C4-2B (cell line): ENCODE measurements at regions not wholly inside any gene's neighbourhood (a gene's known extent, or its start where the extent isn't known, plus 50 kb on each side); places are given as distances from the start of the nearest gene placed in this dataset.
"Not testable (repeated sequence)": the region's sequence is repeated elsewhere in the genome, so short reads cannot be mapped to it uniquely, and the experiment has no call there.

Source experiments
- H3K27ac ChIP-seq: fragments of 450-650 bp; 2 replicates; pipeline ENCODE4 v1.5.1; 2017
- ZFX ChIP-seq: fragments of 450-650 bp; IDR thresholded peaks from 2 replicates; pipeline ENCODE4 v1.6.1; 2017
- TF ChIP-seq, protein P1 (sequence below): fragments of 450-650 bp; conservative IDR thresholded peaks from 2 replicates; pipeline ENCODE4 v1.5.1; 2017; ENCODE audit warnings: mild to moderate bottlenecking

- TF ChIP-seq ZFX: no peak
- TF ChIP-seq, protein P1, sequence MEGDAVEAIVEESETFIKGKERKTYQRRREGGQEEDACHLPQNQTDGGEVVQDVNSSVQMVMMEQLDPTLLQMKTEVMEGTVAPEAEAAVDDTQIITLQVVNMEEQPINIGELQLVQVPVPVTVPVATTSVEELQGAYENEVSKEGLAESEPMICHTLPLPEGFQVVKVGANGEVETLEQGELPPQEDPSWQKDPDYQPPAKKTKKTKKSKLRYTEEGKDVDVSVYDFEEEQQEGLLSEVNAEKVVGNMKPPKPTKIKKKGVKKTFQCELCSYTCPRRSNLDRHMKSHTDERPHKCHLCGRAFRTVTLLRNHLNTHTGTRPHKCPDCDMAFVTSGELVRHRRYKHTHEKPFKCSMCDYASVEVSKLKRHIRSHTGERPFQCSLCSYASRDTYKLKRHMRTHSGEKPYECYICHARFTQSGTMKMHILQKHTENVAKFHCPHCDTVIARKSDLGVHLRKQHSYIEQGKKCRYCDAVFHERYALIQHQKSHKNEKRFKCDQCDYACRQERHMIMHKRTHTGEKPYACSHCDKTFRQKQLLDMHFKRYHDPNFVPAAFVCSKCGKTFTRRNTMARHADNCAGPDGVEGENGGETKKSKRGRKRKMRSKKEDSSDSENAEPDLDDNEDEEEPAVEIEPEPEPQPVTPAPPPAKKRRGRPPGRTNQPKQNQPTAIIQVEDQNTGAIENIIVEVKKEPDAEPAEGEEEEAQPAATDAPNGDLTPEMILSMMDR: no peak
- H3K27ac ChIP-seq: no peak overlapping the region
Observed at GRCh38 chr6:121887724-121888123, 452.3 kb downstream of the GJA1 start.

DNA sequence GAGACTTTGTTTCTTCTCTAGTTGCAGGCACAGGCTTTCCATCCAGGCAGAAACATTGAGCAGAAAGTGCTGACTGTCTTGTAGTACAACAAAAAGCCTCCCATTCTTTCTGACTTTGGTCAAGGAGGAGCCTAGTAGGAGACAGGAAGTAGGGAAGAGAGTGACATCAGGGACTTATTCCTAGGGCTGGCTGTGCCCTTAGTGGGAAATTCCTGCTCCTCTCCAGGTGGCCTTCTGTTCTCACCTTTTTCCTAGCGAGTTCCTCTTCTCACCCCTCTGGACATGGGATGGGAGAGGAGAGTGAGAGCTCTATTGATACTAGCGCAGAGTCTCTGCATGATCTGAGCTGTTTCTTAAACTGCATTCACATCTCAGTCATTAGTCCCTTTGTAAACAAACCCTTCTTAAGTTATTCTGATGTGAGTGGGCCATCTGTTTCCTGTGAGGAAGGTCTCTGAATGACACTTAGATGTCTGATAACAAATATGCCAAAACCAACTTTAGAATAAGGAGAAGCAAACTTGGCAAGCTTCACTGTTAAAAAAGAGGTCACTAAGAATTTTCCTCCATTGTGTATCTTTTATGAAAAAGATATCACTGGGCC, 455.0 kb downstream of the GJA1 start:
- no peak overlapping the region for H3K27ac ChIP-seq
- no peak for TF ChIP-seq ZFX
- TF ChIP-seq, protein P1: no peak

DNA sequence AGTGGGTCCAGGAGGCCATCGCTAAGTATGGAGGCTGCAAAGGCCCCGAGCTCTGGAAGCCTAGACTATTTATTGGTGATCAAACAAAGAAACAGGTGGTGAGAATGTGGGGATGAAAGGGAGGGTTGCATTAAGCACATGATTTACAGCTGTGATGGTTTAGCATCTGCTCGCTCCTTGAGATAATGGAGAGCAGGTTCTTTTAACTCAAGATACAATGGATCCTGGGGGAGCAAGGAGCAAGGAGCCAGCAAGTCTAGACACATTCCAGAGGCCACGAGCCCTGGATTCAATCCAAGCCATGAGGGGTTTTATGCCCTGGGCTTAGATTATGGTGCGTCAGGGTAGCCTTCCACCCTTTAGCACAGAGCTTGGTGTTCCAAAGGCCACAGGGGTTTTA, 460.3 kb downstream of the GJA1 start:
- H3K27ac ChIP-seq: not testable (repeated sequence)

DNA sequence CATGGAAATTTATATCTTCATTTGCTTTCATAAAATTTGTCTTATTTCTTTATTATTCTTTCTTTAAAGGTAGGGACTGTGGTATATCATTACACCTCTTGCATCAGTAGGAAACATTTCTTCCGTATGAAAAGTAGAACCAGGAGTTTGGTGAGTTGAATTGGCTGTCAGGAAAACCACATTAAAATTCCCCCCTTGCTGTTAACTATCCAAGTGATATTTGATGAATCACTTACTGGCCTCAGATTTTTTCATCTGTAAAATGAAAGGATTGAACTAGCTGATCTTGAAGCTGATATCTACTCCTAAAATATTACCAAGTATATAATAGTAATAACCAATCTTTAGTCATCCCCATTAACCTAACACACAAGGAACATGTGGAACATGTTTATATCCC, 460.9 kb downstream of the GJA1 start:
- no peak for TF ChIP-seq ZFX
- TF ChIP-seq, protein P1: no peak
- H3K27ac ChIP-seq: no peak overlapping the region

GRCh38 chr6:121896771-121897170, 461.3 kb downstream of the GJA1 start:
- H3K27ac ChIP-seq: no peak overlapping the region
- no peak for TF ChIP-seq ZFX
- TF ChIP-seq, protein P1: no peak

GRCh38 chr6:121897337-121897760, 461.9 kb downstream of the GJA1 start:
- H3K27ac ChIP-seq: no peak overlapping the region
- no peak for TF ChIP-seq ZFX
- TF ChIP-seq, protein P1: no peak

GRCh38 chr6:121901432-121901831, 466.0 kb downstream of the GJA1 start:
- H3K27ac ChIP-seq: no peak overlapping the region
- TF ChIP-seq, protein P1: no peak
- no peak for TF ChIP-seq ZFX

DNA sequence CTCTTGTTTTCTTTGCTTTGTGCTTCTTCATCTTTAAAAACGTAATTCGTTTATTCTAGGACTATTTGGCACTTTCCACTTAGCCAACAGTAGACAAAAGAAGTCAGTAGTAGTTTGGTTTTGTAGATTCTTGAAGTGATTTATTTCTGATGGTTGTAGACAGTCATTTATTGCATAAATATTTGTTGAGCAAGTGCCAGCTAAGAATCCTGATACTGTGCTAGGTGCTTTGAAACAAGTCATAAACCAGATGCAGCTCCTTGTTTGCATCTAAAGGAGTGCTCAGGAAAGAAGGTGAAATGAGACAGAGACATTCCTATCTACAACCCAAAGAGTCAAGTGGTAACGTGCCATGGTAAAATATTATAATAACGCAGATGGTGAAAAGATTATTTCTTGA, 469.1 kb downstream of the GJA1 start:
- H3K27ac ChIP-seq: no peak overlapping the region
- no peak for TF ChIP-seq ZFX
- TF ChIP-seq, protein P1: no peak
